ENCODE measurements at regions not wholly inside any gene's neighbourhood (a gene's known extent, or its start where the extent isn't known, plus 50 kb on each side); places are given as distances from the start of the nearest gene placed in this dataset.
"Not testable (repeated sequence)": the region's sequence is repeated elsewhere in the genome, so short reads cannot be mapped to it uniquely, and the experiment has no call there.

GRCh38 chr7:42545049-42545724 is 308.2 kb upstream of the GLI3 start:
- Histone ChIP-seq H3K36me3 (ENCODE audit: insufficient read depth, low read length) (no peaks in the 10 kb centered on the region), H2AFZ (ENCODE audit: low read length) (no peak overlapping the region), H3K4me1 (ENCODE audit: insufficient read depth, low read length) (no peaks in the 10 kb centered on the region), H4K20me1 (ENCODE audit: insufficient read depth, low read length) (no peaks in the 10 kb centered on the region), H3K4me2 (ENCODE audit: insufficient read depth, low read length) (no peak overlapping the region), H3K27me3 (ENCODE audit: insufficient read depth, low read length) (no peaks in the 10 kb centered on the region), H3K4me3 (ENCODE audit: insufficient read depth, low read length) (no peak overlapping the region), H3K27ac (ENCODE audit: low read depth, low read length) (no peak overlapping the region), H3K9me3 (ENCODE audit: low read depth, low read length) (no peaks in the 10 kb centered on the region), H3K79me2 (ENCODE audit: insufficient read depth, low read length) (no peaks in the 10 kb centered on the region)
- DNase-seq (ENCODE audit: insufficient read length, low spot score, missing footprints), result no peak
- TF ChIP-seq CTCF (IDR thresholded peaks at IDR 0.05; ENCODE audit: extremely low read depth, low read depth, low read length), result no peak

- H4K20me1 ChIP-seq (ENCODE audit: insufficient read depth, low read length), result no peaks in the 10 kb centered on the region
- no peak overlapping the region for H3K4me2 ChIP-seq (ENCODE audit: insufficient read depth, low read length)
- no peaks in the 10 kb centered on the region for H3K79me2 ChIP-seq (ENCODE audit: insufficient read depth, low read length)
- H3K4me3 ChIP-seq (ENCODE audit: insufficient read depth, low read length), result no peak overlapping the region
- H3K36me3 ChIP-seq (ENCODE audit: insufficient read depth, low read length), result no peaks in the 10 kb centered on the region
- DNase-seq (ENCODE audit: insufficient read length, low spot score, missing footprints), result no peak
- no peaks in the 10 kb centered on the region for H3K4me1 ChIP-seq (ENCODE audit: insufficient read depth, low read length)
- no peak for TF ChIP-seq CTCF (IDR thresholded peaks at IDR 0.05; ENCODE audit: extremely low read depth, low read depth, low read length)
- no peak overlapping the region for H3K27ac ChIP-seq (ENCODE audit: low read depth, low read length)
- H2AFZ ChIP-seq (ENCODE audit: low read length), result no peak overlapping the region
- H3K27me3 ChIP-seq (ENCODE audit: insufficient read depth, low read length), result no peaks in the 10 kb centered on the region
- H3K9me3 ChIP-seq (ENCODE audit: low read depth, low read length), result no peaks in the 10 kb centered on the region
These were observed 306.9 kb upstream of the GLI3 start for GRCh38 chr7:42543953-42544352.

GRCh38 chr7:42542446-42542845 is 305.4 kb upstream of the GLI3 start:
- DNase-seq (ENCODE audit: insufficient read length, low spot score, missing footprints); H3K36me3 ChIP-seq (ENCODE audit: insufficient read depth, low read length); H3K27me3 ChIP-seq (ENCODE audit: insufficient read depth, low read length); H2AFZ ChIP-seq (ENCODE audit: low read length); H3K9me3 ChIP-seq (ENCODE audit: low read depth, low read length); H3K4me1 ChIP-seq (ENCODE audit: insufficient read depth, low read length); H3K27ac ChIP-seq (ENCODE audit: low read depth, low read length); H3K4me2 ChIP-seq (ENCODE audit: insufficient read depth, low read length); H4K20me1 ChIP-seq (ENCODE audit: insufficient read depth, low read length); H3K4me3 ChIP-seq (ENCODE audit: insufficient read depth, low read length); H3K79me2 ChIP-seq (ENCODE audit: insufficient read depth, low read length): not testable (repeated sequence)

GRCh38 chr7:42534441-42534840 is 297.4 kb upstream of the GLI3 start:
- Histone ChIP-seq H3K9me3 (ENCODE audit: low read depth, low read length) (no peaks in the 10 kb centered on the region), H3K4me2 (ENCODE audit: insufficient read depth, low read length) (no peak overlapping the region), H3K27me3 (ENCODE audit: insufficient read depth, low read length) (no peaks in the 10 kb centered on the region), H3K4me1 (ENCODE audit: insufficient read depth, low read length) (no peaks in the 10 kb centered on the region), H4K20me1 (ENCODE audit: insufficient read depth, low read length) (no peaks in the 10 kb centered on the region), H2AFZ (ENCODE audit: low read length) (no peak overlapping the region), H3K4me3 (ENCODE audit: insufficient read depth, low read length) (no peak overlapping the region), H3K79me2 (ENCODE audit: insufficient read depth, low read length) (no peaks in the 10 kb centered on the region), H3K36me3 (ENCODE audit: insufficient read depth, low read length) (no peaks in the 10 kb centered on the region), H3K27ac (ENCODE audit: low read depth, low read length) (no peak overlapping the region)
- no peak for TF ChIP-seq CTCF (IDR thresholded peaks at IDR 0.05; ENCODE audit: extremely low read depth, low read depth, low read length)
- no peak for DNase-seq (ENCODE audit: insufficient read length, low spot score, missing footprints)
